ENCODE measurements at regions not wholly inside any gene's neighbourhood (a gene's known extent, or its start where the extent isn't known, plus 50 kb on each side); places are given as distances from the start of the nearest gene placed in this dataset.

DNA sequence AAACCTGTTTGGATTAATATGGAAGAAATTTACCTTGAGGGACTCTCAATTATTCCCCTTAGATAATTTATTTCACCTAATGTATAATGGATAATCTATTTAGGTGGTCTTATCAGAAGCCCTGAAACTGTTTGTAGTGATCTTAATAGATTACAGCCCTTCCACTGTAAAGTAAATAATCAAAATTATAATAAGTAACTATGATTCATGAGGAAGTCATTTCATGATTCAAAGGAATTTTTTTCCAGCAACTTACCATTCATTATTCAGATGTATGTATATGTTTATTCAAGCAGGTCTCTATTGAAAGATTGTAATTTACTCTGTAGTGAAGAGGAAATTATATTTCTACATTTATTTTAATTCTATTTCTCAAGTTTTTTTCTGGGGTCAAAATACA, 250.6 kb upstream of the ROBO1 start:
- no peak for DNase-seq (ENCODE audit: low spot score)
- TF ChIP-seq CTCF (IDR thresholded peaks at IDR 0.05; ENCODE audit: extremely low read depth, missing control alignments): no peak

DNA sequence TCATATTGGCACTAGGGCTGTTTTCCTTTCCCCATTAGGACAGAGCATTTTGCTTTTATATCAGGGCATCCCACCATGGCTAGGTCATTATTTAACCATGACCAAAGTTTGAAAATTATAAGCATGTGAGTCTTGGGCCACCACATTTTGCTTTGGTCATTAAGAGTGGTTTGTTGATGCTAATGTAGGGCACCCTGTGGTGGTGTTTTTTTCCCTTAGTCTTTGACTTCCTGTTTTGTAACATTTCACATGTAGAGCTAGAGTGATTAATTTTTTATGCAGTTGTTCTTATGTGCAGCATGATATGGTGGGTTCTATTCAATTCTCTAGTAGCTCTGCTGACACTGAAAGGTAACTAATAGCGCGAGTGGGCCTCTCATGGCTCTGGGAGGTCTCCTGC, 249.6 kb upstream of the ROBO1 start:
- no peak for DNase-seq (ENCODE audit: low spot score)
- TF ChIP-seq CTCF (IDR thresholded peaks at IDR 0.05; ENCODE audit: extremely low read depth, missing control alignments): no peak

- no peak for DNase-seq (ENCODE audit: low spot score)
Observed at GRCh38 chr3:80014576-80014975, 246.8 kb upstream of the ROBO1 start.

DNA sequence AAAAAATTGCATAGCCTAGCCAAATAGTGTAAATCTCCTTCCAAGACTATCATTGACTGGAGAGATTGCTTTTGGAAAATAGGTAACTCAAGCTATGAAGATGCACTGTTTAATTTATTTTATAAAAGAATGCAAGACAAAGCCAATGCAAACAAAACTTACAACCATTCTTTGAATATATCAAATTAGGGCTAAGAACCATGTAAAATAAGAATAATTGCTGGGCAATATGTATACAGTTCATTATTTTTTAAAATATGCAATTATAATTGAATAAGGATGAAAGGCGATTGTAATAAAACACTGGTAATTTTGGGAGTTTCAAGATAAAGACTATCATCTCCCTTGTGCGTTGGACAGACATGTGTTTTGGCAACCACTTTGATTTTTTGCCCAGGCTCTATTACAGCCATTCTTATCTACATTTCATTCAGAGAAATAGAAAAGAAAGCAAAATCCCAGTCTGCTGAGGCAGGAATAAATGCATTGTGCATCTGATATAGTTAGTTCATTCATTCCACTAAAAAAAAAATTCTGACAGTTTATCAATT, 242.3 kb upstream of the ROBO1 start:
- TF ChIP-seq CTCF (IDR thresholded peaks at IDR 0.05; ENCODE audit: extremely low read depth, missing control alignments): no peak
- DNase-seq (ENCODE audit: low spot score): no peak

More at GRCh38 chr3:80014576-80014975, 246.8 kb upstream of the ROBO1 start:
- TF ChIP-seq CTCF (IDR thresholded peaks at IDR 0.05; ENCODE audit: extremely low read depth, missing control alignments): no peak

GRCh38 chr3:80007522-80007921, 239.7 kb upstream of the ROBO1 start:
- DNase-seq (ENCODE audit: low spot score): no peak
- TF ChIP-seq CTCF (IDR thresholded peaks at IDR 0.05; ENCODE audit: extremely low read depth, missing control alignments): no peak

DNA sequence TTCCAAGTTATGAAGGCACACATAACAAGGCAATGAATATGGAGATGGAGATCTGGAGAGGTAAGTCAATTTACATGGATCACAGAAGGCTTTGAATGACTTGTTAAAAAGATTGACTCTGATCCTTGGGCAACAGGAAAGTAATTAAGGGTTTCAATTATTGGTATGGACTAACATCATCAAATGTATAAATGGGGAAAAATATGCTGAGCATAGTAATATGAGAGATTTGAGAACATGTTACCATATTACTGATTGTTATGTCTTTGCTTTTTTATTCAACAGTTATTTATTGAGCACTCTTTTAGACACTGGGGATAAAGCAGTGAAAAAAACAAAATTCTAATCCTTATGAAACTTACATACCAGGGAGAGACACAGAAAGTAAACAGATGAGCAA, 238.5 kb upstream of the ROBO1 start:
- TF ChIP-seq CTCF (IDR thresholded peaks at IDR 0.05; ENCODE audit: extremely low read depth, missing control alignments): no peak
- DNase-seq (ENCODE audit: low spot score): no peak

DNA sequence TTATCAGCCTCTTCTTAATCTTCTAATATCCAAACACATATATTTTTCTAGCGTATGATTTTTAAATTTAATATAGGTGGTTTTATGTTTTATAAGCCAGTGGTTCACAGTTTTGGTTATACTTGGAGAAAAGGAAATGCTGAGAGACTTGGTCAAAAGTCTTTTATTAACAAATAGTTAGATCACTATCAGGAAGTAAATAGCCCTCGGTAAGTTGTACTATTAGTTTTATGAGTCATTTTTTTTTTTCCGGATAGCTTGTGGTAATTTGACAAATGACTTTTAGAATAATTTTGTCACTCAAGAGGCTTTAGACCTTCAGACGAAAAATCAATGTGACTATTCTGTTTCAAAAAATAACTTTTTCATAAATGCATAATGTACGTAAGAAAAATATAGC, 232.2 kb upstream of the ROBO1 start:
- no peak for DNase-seq (ENCODE audit: low spot score)
- no peak for TF ChIP-seq CTCF (IDR thresholded peaks at IDR 0.05; ENCODE audit: extremely low read depth, missing control alignments)

Data from GM20000 (cell line).